DND-41 (cell line): ENCODE measurements at regions not wholly inside any gene's neighbourhood (a gene's known extent, or its start where the extent isn't known, plus 50 kb on each side); places are given as distances from the start of the nearest gene placed in this dataset.

ENCODE experiments used
- ATAC-seq: fragments of 200-7000 bp; cut with Tn5 transposase; 3 replicates; pipeline ENCODE4 v1.9.1; 2021; ENCODE audit warnings: low read depth; ENCODE audit not compliant: insufficient read depth
- DNase-seq: peaks from one replicate; pipeline ENCODE4 v3.0.0-alpha.2; 2020
- H2AFZ ChIP-seq: 2 replicates; pipeline ENCODE4 v1.6.0; 2012; ENCODE audit warnings: low read depth, low read length
- H3K27ac ChIP-seq: 2 replicates; pipeline ENCODE4 v1.5.1; 2012; ENCODE audit warnings: low read length, inconsistent platforms
- H3K27me3 ChIP-seq: fragments of 200-600 bp; sonication (generic); 2 replicates; pipeline ENCODE4 v1.6.0; 2012; ENCODE audit warnings: low read length, mild to moderate bottlenecking, inconsistent platforms; ENCODE audit not compliant: insufficient read depth, poor library complexity
- H3K36me3 ChIP-seq: 2 replicates; pipeline ENCODE4 v1.5.1; 2012; ENCODE audit warnings: low read length, inconsistent platforms; ENCODE audit not compliant: insufficient read depth
- H3K4me1 ChIP-seq: 2 replicates; pipeline ENCODE4 v1.5.1; 2012; ENCODE audit warnings: mild to moderate bottlenecking, low read length; ENCODE audit not compliant: insufficient read depth
- H3K4me2 ChIP-seq: 2 replicates; pipeline ENCODE4 v1.6.0; 2012; ENCODE audit warnings: mild to moderate bottlenecking, moderate library complexity, low read length, inconsistent platforms; ENCODE audit not compliant: insufficient read depth
- H3K4me3 ChIP-seq, 2 experiments: fragments of 200-600 bp in 1 of 2; shearing (Covaris generic) in 1 of 2; 2 replicates each; pipeline ENCODE4 v1.5.1; 2012 to 2016; ENCODE audit warnings: inconsistent platforms in 2 of 2, low read length in 2 of 2, mild to moderate bottlenecking in 2 of 2, low read depth in 1 of 2, moderate library complexity in 1 of 2
- H3K79me2 ChIP-seq: 2 replicates; pipeline ENCODE4 v1.6.0; 2012; ENCODE audit warnings: low read length, inconsistent platforms; ENCODE audit not compliant: insufficient read depth
- H3K9ac ChIP-seq: 2 replicates; pipeline ENCODE4 v1.6.0; 2012; ENCODE audit warnings: low read depth, mild to moderate bottlenecking, inconsistent platforms, low read length, moderate library complexity
- H3K9me3 ChIP-seq: 2 replicates; pipeline ENCODE4 v1.5.1; 2012; ENCODE audit warnings: low read length, moderate library complexity, mild to moderate bottlenecking, inconsistent platforms; ENCODE audit not compliant: insufficient read depth, severe bottlenecking
- H4K20me1 ChIP-seq: 2 replicates; pipeline ENCODE4 v1.6.0; 2012; ENCODE audit warnings: low read length; ENCODE audit not compliant: insufficient read depth
- EZH2 ChIP-seq: IDR thresholded peaks from 3 replicates; pipeline ENCODE4 v1.6.1; 2012; ENCODE audit warnings: borderline replicate concordance, low read depth, mild to moderate bottlenecking, moderate library complexity, low read length, inconsistent platforms; ENCODE audit not compliant: severe bottlenecking
- TF ChIP-seq, protein P1 (sequence below): IDR thresholded peaks from 2 replicates; pipeline ENCODE4 v1.5.1; 2012; ENCODE audit warnings: borderline replicate concordance, low read length, moderate library complexity, mild to moderate bottlenecking; ENCODE audit not compliant: poor library complexity, severe bottlenecking; ENCODE audit errors: extremely low read depth

DNA sequence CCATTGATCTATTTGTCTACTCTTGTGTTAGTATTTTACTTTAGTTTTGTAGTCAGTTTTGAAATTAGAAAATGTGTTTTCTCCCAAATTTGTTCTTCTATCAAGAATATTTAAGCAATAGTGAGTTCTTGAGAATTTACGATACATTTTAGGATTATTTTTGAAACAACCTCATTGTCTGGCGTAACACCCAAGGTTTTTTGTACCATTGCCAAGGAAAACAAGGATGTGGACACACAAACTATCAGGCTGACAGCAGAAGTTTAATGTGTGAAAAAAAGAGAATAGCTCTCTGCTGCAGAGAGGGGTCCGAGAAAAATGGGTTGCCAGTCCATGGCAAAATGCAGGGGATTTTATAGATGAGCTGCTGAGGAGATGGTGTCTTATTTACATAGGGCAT, 865.1 kb upstream of the CNTN5 start:
- TF ChIP-seq EZH2 = no peak
- TF ChIP-seq, protein P1, sequence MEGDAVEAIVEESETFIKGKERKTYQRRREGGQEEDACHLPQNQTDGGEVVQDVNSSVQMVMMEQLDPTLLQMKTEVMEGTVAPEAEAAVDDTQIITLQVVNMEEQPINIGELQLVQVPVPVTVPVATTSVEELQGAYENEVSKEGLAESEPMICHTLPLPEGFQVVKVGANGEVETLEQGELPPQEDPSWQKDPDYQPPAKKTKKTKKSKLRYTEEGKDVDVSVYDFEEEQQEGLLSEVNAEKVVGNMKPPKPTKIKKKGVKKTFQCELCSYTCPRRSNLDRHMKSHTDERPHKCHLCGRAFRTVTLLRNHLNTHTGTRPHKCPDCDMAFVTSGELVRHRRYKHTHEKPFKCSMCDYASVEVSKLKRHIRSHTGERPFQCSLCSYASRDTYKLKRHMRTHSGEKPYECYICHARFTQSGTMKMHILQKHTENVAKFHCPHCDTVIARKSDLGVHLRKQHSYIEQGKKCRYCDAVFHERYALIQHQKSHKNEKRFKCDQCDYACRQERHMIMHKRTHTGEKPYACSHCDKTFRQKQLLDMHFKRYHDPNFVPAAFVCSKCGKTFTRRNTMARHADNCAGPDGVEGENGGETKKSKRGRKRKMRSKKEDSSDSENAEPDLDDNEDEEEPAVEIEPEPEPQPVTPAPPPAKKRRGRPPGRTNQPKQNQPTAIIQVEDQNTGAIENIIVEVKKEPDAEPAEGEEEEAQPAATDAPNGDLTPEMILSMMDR = no peak
- no peaks in the 10 kb centered on the region for H3K79me2 ChIP-seq
- no peak overlapping the region for H3K27ac ChIP-seq
- no peak for DNase-seq
- no peak overlapping the region for H2AFZ ChIP-seq
- H3K9me3 ChIP-seq = no peaks in the 10 kb centered on the region
- no peaks in the 10 kb centered on the region for H4K20me1 ChIP-seq
- ATAC-seq = no peak
- H3K27me3 ChIP-seq = no peaks in the 10 kb centered on the region
- H3K9ac ChIP-seq = no peak overlapping the region
- H3K4me2 ChIP-seq = no peak overlapping the region
- H3K36me3 ChIP-seq = no peaks in the 10 kb centered on the region
- no peaks in the 10 kb centered on the region for H3K4me1 ChIP-seq
- H3K4me3 ChIP-seq = no peak overlapping the region

DNA sequence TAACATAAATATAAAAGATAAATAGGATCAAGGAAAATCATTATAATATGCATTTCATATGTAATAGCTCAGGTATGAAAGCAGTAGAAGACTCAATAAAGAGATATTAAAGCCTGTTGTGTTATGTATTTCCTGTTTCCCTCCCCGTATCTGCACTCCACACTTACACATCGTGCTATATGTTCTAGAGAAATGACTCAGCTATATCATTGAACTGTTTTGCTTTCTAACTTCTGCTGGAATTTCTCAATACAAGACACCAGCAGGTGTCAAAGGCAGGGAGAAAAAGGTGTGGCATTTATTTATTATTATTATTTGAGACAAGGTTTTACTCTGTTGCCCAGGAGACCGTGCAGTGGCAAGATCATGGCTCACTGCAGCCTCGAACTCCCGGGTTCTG, 842.8 kb upstream of the CNTN5 start:
- DNase-seq = no peak
- Histone ChIP-seq H3K27ac (no peak overlapping the region), H3K36me3 (no peaks in the 10 kb centered on the region), H2AFZ (no peak overlapping the region), H3K27me3 (no peaks in the 10 kb centered on the region), H3K9me3 (no peaks in the 10 kb centered on the region), H3K4me3 (no peak overlapping the region), H3K4me2 (no peak overlapping the region), H3K4me1 (no peaks in the 10 kb centered on the region), H4K20me1 (no peaks in the 10 kb centered on the region), H3K79me2 (no peaks in the 10 kb centered on the region), H3K9ac (no peak overlapping the region)
- TF ChIP-seq EZH2 = no peak
- TF ChIP-seq, protein P1 = no peak
- no peak for ATAC-seq

DNA sequence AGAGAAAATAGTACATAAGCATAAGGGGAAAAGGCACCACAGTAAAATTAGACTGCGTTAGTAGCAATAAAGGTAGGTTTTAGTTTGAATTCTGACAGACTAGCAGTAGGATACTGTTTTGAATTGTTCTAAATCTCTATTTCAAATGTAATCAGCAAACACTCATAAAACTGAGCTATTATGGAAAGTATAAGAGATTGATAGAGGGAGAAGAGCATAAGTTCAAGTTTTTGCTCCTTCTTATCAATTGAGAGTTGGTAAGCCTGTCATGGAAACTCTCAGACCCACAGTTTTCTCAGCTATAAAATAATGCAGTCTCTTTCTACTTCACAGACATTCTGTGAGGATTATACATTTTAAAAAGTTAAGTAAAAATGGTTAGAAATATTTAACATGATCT, 840.2 kb upstream of the CNTN5 start:
- no peak for TF ChIP-seq EZH2
- TF ChIP-seq, protein P1 = no peak
- Histone ChIP-seq H3K27ac (no peak overlapping the region), H3K79me2 (no peaks in the 10 kb centered on the region), H2AFZ (no peak overlapping the region), H3K4me3 (no peak overlapping the region), H3K4me2 (no peak overlapping the region), H3K9me3 (peaks cover 2% of the 10 kb centered on the region), H3K36me3 (no peaks in the 10 kb centered on the region), H3K27me3 (no peaks in the 10 kb centered on the region), H3K4me1 (no peaks in the 10 kb centered on the region), H3K9ac (no peak overlapping the region), H4K20me1 (no peaks in the 10 kb centered on the region)
- ATAC-seq (no peak), DNase-seq (no peak)

DNA sequence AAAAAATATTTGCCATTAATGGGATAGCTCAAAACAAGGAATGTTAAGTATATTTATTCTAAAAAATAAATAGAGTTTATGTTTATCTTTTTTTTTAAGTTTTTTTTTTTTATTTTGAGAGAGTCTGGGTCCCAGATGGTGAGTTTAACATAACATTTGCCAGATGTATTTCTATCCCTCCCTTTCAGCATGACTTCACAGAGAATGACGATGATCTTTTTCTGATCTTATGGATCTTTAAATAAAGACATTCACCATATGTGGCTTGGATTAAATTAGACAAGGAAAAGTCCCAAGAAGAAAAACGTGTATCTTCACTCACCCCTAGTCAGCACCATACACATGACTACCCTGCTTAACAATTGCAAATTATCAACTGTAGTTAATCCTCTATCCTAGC, 839.8 kb upstream of the CNTN5 start:
- Histone ChIP-seq H3K4me3 (no peak overlapping the region), H3K9ac (no peak overlapping the region), H3K27me3 (no peaks in the 10 kb centered on the region), H3K4me1 (no peaks in the 10 kb centered on the region), H4K20me1 (no peaks in the 10 kb centered on the region), H3K4me2 (no peak overlapping the region), H2AFZ (no peak overlapping the region), H3K9me3 (peaks cover 2% of the 10 kb centered on the region), H3K79me2 (no peaks in the 10 kb centered on the region), H3K27ac (no peak overlapping the region), H3K36me3 (no peaks in the 10 kb centered on the region)
- no peak for DNase-seq
- TF ChIP-seq, protein P1 = no peak
- no peak for TF ChIP-seq EZH2
- no peak for ATAC-seq
